ENCODE measurements at regions not wholly inside any gene's neighbourhood (a gene's known extent, or its start where the extent isn't known, plus 50 kb on each side); places are given as distances from the start of the nearest gene placed in this dataset.

- FAIRE-seq (no peak), DNase-seq (ENCODE audit: low read depth, low spot score) (no peak)
- Histone ChIP-seq H3K27ac (ENCODE audit: control insufficient read depth, insufficient read depth, low read length) (no peak overlapping the region), H3K9me3 (ENCODE audit: control insufficient read depth, low read depth, low read length) (no peaks in the 10 kb centered on the region), H3K79me2 (ENCODE audit: control insufficient read depth, insufficient read depth, low read length) (no peaks in the 10 kb centered on the region), H3K4me3 (ENCODE audit: control insufficient read depth in 2 of 3, extremely low read depth in 1 of 3, insufficient read depth in 2 of 3, low read depth in 1 of 3, low read length in 3 of 3) (no peak overlapping the region), H3K27me3 (ENCODE audit: control insufficient read depth, extremely low read depth, insufficient read depth, low read length) (no peaks in the 10 kb centered on the region), H4K20me1 (ENCODE audit: control insufficient read depth, extremely low read depth, insufficient read depth, low read length) (no peaks in the 10 kb centered on the region), H2AFZ (ENCODE audit: control insufficient read depth, low read length) (no peak overlapping the region), H3K4me2 (ENCODE audit: control insufficient read depth, extremely low read depth, insufficient read depth, low read depth, low read length) (no peak overlapping the region), H3K9ac (ENCODE audit: control insufficient read depth, extremely low read depth, insufficient read depth, low read length) (no peak overlapping the region), H3K36me3 (ENCODE audit: control insufficient read depth in 2 of 2, extremely low read depth in 1 of 2, insufficient read depth in 2 of 2, low read length in 2 of 2) (no peaks in the 10 kb centered on the region), H3K4me1 (ENCODE audit: control insufficient read depth, extremely low read depth, insufficient read depth, low read length) (peaks cover 16% of the 10 kb centered on the region), H3K9me1 (ENCODE audit: control insufficient read depth, extremely low read depth, insufficient read depth, low read length) (no peaks in the 10 kb centered on the region)
- TF ChIP-seq, protein P1, sequence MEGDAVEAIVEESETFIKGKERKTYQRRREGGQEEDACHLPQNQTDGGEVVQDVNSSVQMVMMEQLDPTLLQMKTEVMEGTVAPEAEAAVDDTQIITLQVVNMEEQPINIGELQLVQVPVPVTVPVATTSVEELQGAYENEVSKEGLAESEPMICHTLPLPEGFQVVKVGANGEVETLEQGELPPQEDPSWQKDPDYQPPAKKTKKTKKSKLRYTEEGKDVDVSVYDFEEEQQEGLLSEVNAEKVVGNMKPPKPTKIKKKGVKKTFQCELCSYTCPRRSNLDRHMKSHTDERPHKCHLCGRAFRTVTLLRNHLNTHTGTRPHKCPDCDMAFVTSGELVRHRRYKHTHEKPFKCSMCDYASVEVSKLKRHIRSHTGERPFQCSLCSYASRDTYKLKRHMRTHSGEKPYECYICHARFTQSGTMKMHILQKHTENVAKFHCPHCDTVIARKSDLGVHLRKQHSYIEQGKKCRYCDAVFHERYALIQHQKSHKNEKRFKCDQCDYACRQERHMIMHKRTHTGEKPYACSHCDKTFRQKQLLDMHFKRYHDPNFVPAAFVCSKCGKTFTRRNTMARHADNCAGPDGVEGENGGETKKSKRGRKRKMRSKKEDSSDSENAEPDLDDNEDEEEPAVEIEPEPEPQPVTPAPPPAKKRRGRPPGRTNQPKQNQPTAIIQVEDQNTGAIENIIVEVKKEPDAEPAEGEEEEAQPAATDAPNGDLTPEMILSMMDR (optimal IDR thresholded peaks at IDR 0.05 in 1 of 3, IDR thresholded peaks at IDR 0.05 in 1 of 3, conservative IDR thresholded peaks at IDR 0.05 in 1 of 3; ENCODE audit: extremely low read depth in 1 of 3, insufficient read depth in 2 of 3, low read length in 3 of 3), result no peak
- TF ChIP-seq EZH2 (IDR thresholded peaks at IDR 0.05; ENCODE audit: low read length), result no peak
- dilution Hi-C loops (cut with MboI; ENCODE audit: extremely low pct_ligation_motif_present, low sequenced_read_pairs), result no loop called here
These were observed 86.4 kb upstream of the F3 start for GRCh38 chr1:94627771-94628498.

- Histone ChIP-seq H3K4me3 (ENCODE audit: control insufficient read depth in 2 of 3, extremely low read depth in 1 of 3, insufficient read depth in 2 of 3, low read depth in 1 of 3, low read length in 3 of 3) (no peak overlapping the region), H3K27ac (ENCODE audit: control insufficient read depth, insufficient read depth, low read length) (peak overlapping the region; percentile 86), H3K4me1 (ENCODE audit: control insufficient read depth, extremely low read depth, insufficient read depth, low read length) (peaks cover 53% of the 10 kb centered on the region)
These were observed 82.6 kb upstream of the F3 start for GRCh38 chr1:94624203-94624602.

More at GRCh38 chr1:94624203-94624602, 82.6 kb upstream of the F3 start:
- Histone ChIP-seq H3K9ac (ENCODE audit: control insufficient read depth, extremely low read depth, insufficient read depth, low read length) (peak overlapping the region; percentile 73), H3K9me3 (ENCODE audit: control insufficient read depth, low read depth, low read length) (no peaks in the 10 kb centered on the region), H3K79me2 (ENCODE audit: control insufficient read depth, insufficient read depth, low read length) (no peaks in the 10 kb centered on the region), H3K9me1 (ENCODE audit: control insufficient read depth, extremely low read depth, insufficient read depth, low read length) (no peaks in the 10 kb centered on the region), H3K36me3 (ENCODE audit: control insufficient read depth in 2 of 2, extremely low read depth in 1 of 2, insufficient read depth in 2 of 2, low read length in 2 of 2) (no peaks in the 10 kb centered on the region), H3K27me3 (ENCODE audit: control insufficient read depth, extremely low read depth, insufficient read depth, low read length) (no peaks in the 10 kb centered on the region), H3K4me2 (ENCODE audit: control insufficient read depth, extremely low read depth, insufficient read depth, low read depth, low read length) (peak overlapping the region; percentile 61), H2AFZ (ENCODE audit: control insufficient read depth, low read length) (no peak overlapping the region), H4K20me1 (ENCODE audit: control insufficient read depth, extremely low read depth, insufficient read depth, low read length) (no peaks in the 10 kb centered on the region)
- FAIRE-seq, result no peak
- dilution Hi-C loops (cut with MboI; ENCODE audit: extremely low pct_ligation_motif_present, low sequenced_read_pairs), result no loop called here
- no peak for TF ChIP-seq EZH2 (IDR thresholded peaks at IDR 0.05; ENCODE audit: low read length)
- TF ChIP-seq, protein P1 (optimal IDR thresholded peaks at IDR 0.05 in 1 of 3, IDR thresholded peaks at IDR 0.05 in 1 of 3, conservative IDR thresholded peaks at IDR 0.05 in 1 of 3; ENCODE audit: extremely low read depth in 1 of 3, insufficient read depth in 2 of 3, low read length in 3 of 3), result no peak
- no peak for DNase-seq (ENCODE audit: low read depth, low spot score)
